Testis (tissue), 2 donors: ENCODE measurements at regions not wholly inside any gene's neighbourhood (a gene's known extent, or its start where the extent isn't known, plus 50 kb on each side); places are given as distances from the start of the nearest gene placed in this dataset.

Source experiments
- POLR2A ChIP-seq: fragments of 450-650 bp; IDR thresholded peaks from one replicate; pipeline ENCODE4 v1.6.1; 2017; ENCODE audit warnings: antibody characterized with exemption, mild to moderate bottlenecking, moderate library complexity
- TF ChIP-seq, protein P1 (sequence below), 3 experiments: fragments of 450-650 bp in 2 of 3; fragments of 200-600 bp in 1 of 3; sonication (generic) in 1 of 3; IDR thresholded peaks; one replicate each; pipeline ENCODE4 v1.5.1; 2016 to 2019; ENCODE audit warnings: antibody characterized with exemption in 3 of 3, mild to moderate bottlenecking in 2 of 3, moderate library complexity in 1 of 3

- TF ChIP-seq, protein P1, sequence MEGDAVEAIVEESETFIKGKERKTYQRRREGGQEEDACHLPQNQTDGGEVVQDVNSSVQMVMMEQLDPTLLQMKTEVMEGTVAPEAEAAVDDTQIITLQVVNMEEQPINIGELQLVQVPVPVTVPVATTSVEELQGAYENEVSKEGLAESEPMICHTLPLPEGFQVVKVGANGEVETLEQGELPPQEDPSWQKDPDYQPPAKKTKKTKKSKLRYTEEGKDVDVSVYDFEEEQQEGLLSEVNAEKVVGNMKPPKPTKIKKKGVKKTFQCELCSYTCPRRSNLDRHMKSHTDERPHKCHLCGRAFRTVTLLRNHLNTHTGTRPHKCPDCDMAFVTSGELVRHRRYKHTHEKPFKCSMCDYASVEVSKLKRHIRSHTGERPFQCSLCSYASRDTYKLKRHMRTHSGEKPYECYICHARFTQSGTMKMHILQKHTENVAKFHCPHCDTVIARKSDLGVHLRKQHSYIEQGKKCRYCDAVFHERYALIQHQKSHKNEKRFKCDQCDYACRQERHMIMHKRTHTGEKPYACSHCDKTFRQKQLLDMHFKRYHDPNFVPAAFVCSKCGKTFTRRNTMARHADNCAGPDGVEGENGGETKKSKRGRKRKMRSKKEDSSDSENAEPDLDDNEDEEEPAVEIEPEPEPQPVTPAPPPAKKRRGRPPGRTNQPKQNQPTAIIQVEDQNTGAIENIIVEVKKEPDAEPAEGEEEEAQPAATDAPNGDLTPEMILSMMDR (IDR thresholded peaks at IDR 0.05), result no peak
- no peak for TF ChIP-seq POLR2A
Observed at GRCh38 chr6:45780523-45780922, 235.1 kb downstream of the CLIC5 start.
